B cell (primary cell): ENCODE measurements at regions not wholly inside any gene's neighbourhood (a gene's known extent, or its start where the extent isn't known, plus 50 kb on each side); places are given as distances from the start of the nearest gene placed in this dataset.

Experiments
- ATAC-seq: fragments of 200-7000 bp; cut with Tn5 transposase; one replicate; pipeline ENCODE4 v1.10.0; 2021; ENCODE audit warnings: low read depth, mild to moderate bottlenecking, moderate number of reproducible peaks, moderate library complexity
- CTCF ChIA-PET: fragments of 350-600 bp; sonication (Branson Sonifier 250); formaldehyde crosslinking; loops from one replicate; lab custom pipeline; 2021; ENCODE audit warnings: antibody characterized with exemption, inconsistent platforms; lab: Charles Lee
- POLR2A ChIA-PET: fragments of 350-600 bp; sonication (Branson Sonifier 250); formaldehyde crosslinking; loops from one replicate; lab custom pipeline; 2021; ENCODE audit warnings: antibody characterized with exemption; lab: Charles Lee
- DNase-seq: peaks from one replicate; pipeline ENCODE4 v3.0.0; 2013
- H2AFZ ChIP-seq: 2 replicates; pipeline ENCODE4 v1.6.1; 2012; ENCODE audit warnings: mild to moderate bottlenecking, low read depth, low read length; ENCODE audit not compliant: insufficient read depth, poor library complexity, severe bottlenecking
- H3K27ac ChIP-seq, 2 donors: 1 replicate in 1 of 2; 2 replicates in 1 of 2; pipeline ENCODE4 v1.5.1; 2012 to 2013; ENCODE audit warnings: low read length in 2 of 2, mild to moderate bottlenecking in 2 of 2, moderate library complexity in 1 of 2
- H3K27me3 ChIP-seq, 4 experiments: fragments of 200-600 bp in 1 of 4; sonication (generic) in 1 of 4; replicated peaks in 1 of 4; 1 replicate in 2 of 4; 2 replicates in 2 of 4; pipeline versions ENCODE4 v1.6.1 to v1.7.0; 2013 to 2016; ENCODE audit warnings: low read length in 3 of 4, mild to moderate bottlenecking in 2 of 4, mixed read lengths in 1 of 4, moderate library complexity in 1 of 4; ENCODE audit not compliant: insufficient read depth in 4 of 4, control insufficient read depth in 3 of 4; ENCODE audit errors: control extremely low read depth in 1 of 4
- H3K36me3 ChIP-seq, 2 experiments: replicated peaks in 1 of 2; 1 replicate in 1 of 2; 2 replicates in 1 of 2; pipeline versions ENCODE4 v1.6.1 to v1.7.1; 2013; ENCODE audit warnings: low read length in 1 of 2; ENCODE audit not compliant: insufficient read depth in 2 of 2, control insufficient read depth in 1 of 2; ENCODE audit errors: control extremely low read depth in 1 of 2, extremely low read depth in 1 of 2
- H3K4me1 ChIP-seq, 2 donors: fragments of 200-600 bp in 1 of 2; sonication (generic) in 1 of 2; 1 replicate in 1 of 2; 2 replicates in 1 of 2; pipeline versions ENCODE4 v1.5.1 to v1.6.1; 2013 to 2017; ENCODE audit warnings: low read length in 2 of 2; ENCODE audit not compliant: control insufficient read depth in 2 of 2, insufficient read depth in 2 of 2
- H3K4me2 ChIP-seq: replicated peaks from 2 replicates; pipeline ENCODE3; 2012; ENCODE audit warnings: mild to moderate bottlenecking, low read depth, low read length; ENCODE audit not compliant: poor library complexity, severe bottlenecking
- H3K4me3 ChIP-seq, 5 experiments: fragments of 200-600 bp in 1 of 5; sonication (generic) in 1 of 5; 1 replicate in 3 of 5; 2 replicates in 2 of 5; pipeline versions ENCODE4 v1.5.1 to v1.7.0; 2011 to 2016; ENCODE audit warnings: low read length in 4 of 5, mild to moderate bottlenecking in 4 of 5, low read depth in 2 of 5, control low read depth in 1 of 5, moderate library complexity in 1 of 5; ENCODE audit not compliant: insufficient read depth in 1 of 5; ENCODE audit errors: control extremely low read depth in 1 of 5, extremely low read depth in 1 of 5
- H3K79me2 ChIP-seq: fragments of 200-600 bp; sonication (generic); one replicate; pipeline ENCODE4 v1.6.0; 2016; ENCODE audit warnings: low read length; ENCODE audit not compliant: control insufficient read depth, insufficient read depth
- H3K9ac ChIP-seq: fragments of 200-600 bp; sonication (generic); 2 replicates; pipeline ENCODE4 v1.6.1; 2017; ENCODE audit warnings: mild to moderate bottlenecking, low read length, moderate library complexity
- H3K9me3 ChIP-seq, 3 donors: one replicate each; pipeline versions ENCODE4 v1.6.1 to v1.7.1; 2013; ENCODE audit warnings: low read length in 2 of 3; ENCODE audit not compliant: control insufficient read depth in 2 of 3, insufficient read depth in 1 of 3; ENCODE audit errors: control extremely low read depth in 1 of 3
- H4K20me1 ChIP-seq: 2 replicates; pipeline ENCODE4 v1.6.0; 2012; ENCODE audit warnings: mild to moderate bottlenecking, low read length; ENCODE audit not compliant: insufficient read depth, control insufficient read depth, poor library complexity, severe bottlenecking
- H3K27ac Mint-ChIP-seq: one replicate; pipeline ENCODE4 v1.8.0; 2021; ENCODE audit warnings: mixed read lengths
- H3K27me3 Mint-ChIP-seq: one replicate; pipeline ENCODE4 v1.8.0; 2021; ENCODE audit warnings: mixed read lengths
- H3K4me1 Mint-ChIP-seq: one replicate; pipeline ENCODE4 v1.8.0; 2021; ENCODE audit warnings: mixed read lengths
- H3K4me3 Mint-ChIP-seq: one replicate; pipeline ENCODE4 v1.8.0; 2021; ENCODE audit warnings: mixed read lengths
- H3K9me3 Mint-ChIP-seq: one replicate; pipeline ENCODE4 v1.8.0; 2022; ENCODE audit warnings: mixed read lengths; ENCODE audit not compliant: insufficient read depth
- CTCF ChIP-seq: fragments of 200-600 bp; IDR thresholded peaks from one replicate; pipeline ENCODE4 v1.8.0; 2022; ENCODE audit warnings: antibody characterized with exemption, mild to moderate bottlenecking
- EZH2 ChIP-seq: IDR thresholded peaks from 2 replicates; pipeline ENCODE4 v1.6.1; 2012; ENCODE audit warnings: borderline replicate concordance, low read depth, mild to moderate bottlenecking, moderate library complexity, low read length; ENCODE audit not compliant: insufficient read depth, poor library complexity, severe bottlenecking
- WGBS: methylation state at CpG from one replicate; pipeline ENCODE4 v1.1.5; 2013; ENCODE audit warnings: missing lambda C conversion rate; ENCODE audit not compliant: insufficient coverage; 5-methylcytosine and 5-hydroxymethylcytosine counted together
- intact Hi-C: fragments of 100-400 bp; cut with micrococcal nuclease; formaldehyde crosslinking; loops from one replicate; pipeline ENCODE4 v1.10.0; 2022

- no CpG with 5 or more reads among the region's 1 CpG for WGBS
- ChIA-PET CTCF (interaction anchor here (0.7 kb wide), 1 partner anchor 24 kb away, joined by 3 read pairs; no protein-coding TSS in a partner anchor), POLR2A (no interaction called here)
- no peak for ATAC-seq
- H4K20me1 ChIP-seq: no peaks in the 10 kb centered on the region
- no peak overlapping the region for H2AFZ ChIP-seq
- no peak overlapping the region for H3K4me2 ChIP-seq
- TF ChIP-seq CTCF (no peak), EZH2 (no peak)
- H3K9me3 ChIP-seq: peaks cover 0 to 4% (median 0%) of the 10 kb centered on the region in 3 donors
- H3K27ac Mint-ChIP-seq: no peak overlapping the region
- H3K27ac ChIP-seq: no peak overlapping the region
- DNase-seq: no peak
- H3K9me3 Mint-ChIP-seq: no peaks in the 10 kb centered on the region
- peaks cover 4% of the 10 kb centered on the region for H3K4me1 Mint-ChIP-seq
- no peaks in the 10 kb centered on the region for H3K4me1 ChIP-seq
- no peaks in the 10 kb centered on the region for H3K79me2 ChIP-seq
- intact Hi-C loops: no loop called here
- H3K27me3 Mint-ChIP-seq: peaks cover 21% of the 10 kb centered on the region
- H3K4me3 Mint-ChIP-seq: no peak overlapping the region
- H3K27me3 ChIP-seq: no peaks in the 10 kb centered on the region
- no peak overlapping the region for H3K4me3 ChIP-seq
- H3K36me3 ChIP-seq: no peaks in the 10 kb centered on the region
- H3K9ac ChIP-seq: no peak overlapping the region
Observed at GRCh38 chr2:173446722-173447121, 92.0 kb downstream of the CDCA7 start.

GRCh38 chr2:173448938-173449471 is 94.3 kb downstream of the CDCA7 start:
- CTCF ChIA-PET: interaction anchor here (0.9 to 1.4 kb wide), 6 partner anchors 9 to 896 kb away, joined by 3 to 7 read pairs (median 4); no protein-coding TSS in a partner anchor
- no peaks in the 10 kb centered on the region for H3K4me1 ChIP-seq
- Mint-ChIP-seq H3K27ac (no peak overlapping the region), H3K9me3 (no peaks in the 10 kb centered on the region), H3K27me3 (peaks cover 26% of the 10 kb centered on the region), H3K4me3 (peak overlapping the region; percentile 62), H3K4me1 (peaks cover 4% of the 10 kb centered on the region)
- TF ChIP-seq CTCF (peak; percentile 63), EZH2 (no peak)
- peak overlapping the region; percentile 36 for H3K4me2 ChIP-seq
- 88% methylated on average over 3 of the region's 17 CpGs for WGBS
- H3K9me3 ChIP-seq: peaks cover 0 to 4% (median 0%) of the 10 kb centered on the region in 3 donors
- POLR2A ChIA-PET: no interaction called here
- no peaks in the 10 kb centered on the region for H3K79me2 ChIP-seq
- peaks cover 0 to 6% (median 0%) of the 10 kb centered on the region in 4 experiments for H3K27me3 ChIP-seq
- no peaks in the 10 kb centered on the region for H3K36me3 ChIP-seq
- H3K9ac ChIP-seq: no peak overlapping the region
- no peaks in the 10 kb centered on the region for H4K20me1 ChIP-seq
- peak overlapping the region in 2 of 5 experiments; percentile 8 to 24 for H3K4me3 ChIP-seq
- H3K27ac ChIP-seq: no peak overlapping the region
- ATAC-seq: peak; percentile 62
- intact Hi-C loops: no loop called here
- peak; percentile 53 for DNase-seq
- peak overlapping the region; percentile 65 for H2AFZ ChIP-seq
